HG02678 (cell line): ENCODE measurements at regions not wholly inside any gene's neighbourhood (a gene's known extent, or its start where the extent isn't known, plus 50 kb on each side); places are given as distances from the start of the nearest gene placed in this dataset.

Experiments
- ATAC-seq: cut with Tn5 transposase; IDR thresholded peaks from one replicate; pipeline ENCODE4 v1.9.1; 2021; ENCODE audit warnings: mild to moderate bottlenecking, moderate library complexity; ENCODE audit not compliant: unreplicated experiment

DNA sequence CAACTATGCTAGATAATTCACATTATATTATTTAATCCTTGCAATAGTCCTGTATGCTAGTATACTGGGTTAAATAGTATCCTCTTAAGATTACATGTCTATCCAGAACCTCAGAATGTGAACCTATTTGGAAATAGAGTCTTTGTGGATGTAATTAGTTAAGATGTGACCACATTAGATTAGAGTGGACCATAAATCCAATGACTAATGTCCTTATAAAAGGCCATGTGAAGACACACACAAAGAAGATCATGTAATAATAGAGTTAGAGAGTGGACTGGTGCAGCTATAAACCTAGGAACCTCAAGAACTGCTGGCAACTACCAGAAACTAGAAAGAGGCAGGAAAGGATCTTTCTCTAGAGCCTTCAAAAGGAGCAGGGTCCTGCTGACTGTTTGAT lies 263.6 kb upstream of the PTGER4 start:
- ATAC-seq, result no peak

DNA sequence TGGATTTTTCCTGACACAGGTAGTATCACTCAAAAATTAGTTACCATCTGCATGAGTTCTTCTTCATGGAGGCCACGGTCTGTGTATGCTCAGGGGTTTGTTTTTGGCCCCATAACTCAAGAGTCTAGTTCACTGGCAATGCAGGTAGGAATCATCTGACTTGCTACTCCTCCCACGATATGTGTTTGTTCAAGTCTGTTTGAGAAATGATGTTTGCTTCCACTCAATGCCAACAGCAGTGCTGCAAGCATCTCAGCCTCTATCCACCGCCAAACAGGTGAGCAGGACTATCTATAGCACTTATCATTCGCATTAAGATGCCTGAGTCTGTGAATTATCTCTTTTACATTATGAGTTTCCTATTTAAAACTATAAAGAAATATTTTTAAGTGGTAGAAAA lies 264.8 kb upstream of the PTGER4 start:
- ATAC-seq, result no peak

DNA sequence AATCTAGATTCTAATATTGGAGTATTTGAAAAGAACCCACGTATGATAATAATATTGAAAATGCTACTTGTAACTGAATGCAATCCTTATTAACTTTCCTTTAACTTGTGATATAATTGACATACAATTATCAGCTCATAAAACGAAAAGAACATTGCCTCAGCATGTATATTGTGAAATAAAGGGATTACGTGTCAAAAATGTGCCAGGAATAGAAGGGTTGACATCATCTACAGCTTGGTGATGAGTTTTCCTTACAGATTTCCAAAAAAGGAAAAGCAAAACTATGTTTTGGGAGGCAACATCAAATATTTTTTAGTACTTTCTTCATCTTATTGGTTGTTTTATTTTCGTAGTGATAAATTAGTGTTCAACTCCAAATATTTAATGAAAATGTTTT lies 266.0 kb upstream of the PTGER4 start:
- no peak for ATAC-seq

DNA sequence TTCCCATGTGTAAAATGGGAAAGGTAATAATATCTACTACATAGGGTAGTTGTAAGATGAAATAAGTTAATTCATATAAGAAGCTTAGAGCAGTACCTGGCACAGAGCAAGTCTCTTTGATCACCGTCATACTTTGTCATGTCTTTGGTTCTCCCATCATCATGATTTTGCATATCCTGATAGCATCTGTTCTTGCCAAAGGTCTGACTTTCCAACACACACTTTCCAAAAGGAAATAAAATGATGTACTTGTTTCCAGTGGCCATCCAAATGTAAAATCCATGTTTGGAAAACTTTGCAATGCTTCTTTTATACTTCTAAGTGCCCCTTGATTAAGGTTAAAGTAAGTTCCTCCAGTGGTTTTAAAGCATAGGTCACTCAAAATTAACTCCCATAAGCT lies 266.9 kb upstream of the PTGER4 start:
- no peak for ATAC-seq

DNA sequence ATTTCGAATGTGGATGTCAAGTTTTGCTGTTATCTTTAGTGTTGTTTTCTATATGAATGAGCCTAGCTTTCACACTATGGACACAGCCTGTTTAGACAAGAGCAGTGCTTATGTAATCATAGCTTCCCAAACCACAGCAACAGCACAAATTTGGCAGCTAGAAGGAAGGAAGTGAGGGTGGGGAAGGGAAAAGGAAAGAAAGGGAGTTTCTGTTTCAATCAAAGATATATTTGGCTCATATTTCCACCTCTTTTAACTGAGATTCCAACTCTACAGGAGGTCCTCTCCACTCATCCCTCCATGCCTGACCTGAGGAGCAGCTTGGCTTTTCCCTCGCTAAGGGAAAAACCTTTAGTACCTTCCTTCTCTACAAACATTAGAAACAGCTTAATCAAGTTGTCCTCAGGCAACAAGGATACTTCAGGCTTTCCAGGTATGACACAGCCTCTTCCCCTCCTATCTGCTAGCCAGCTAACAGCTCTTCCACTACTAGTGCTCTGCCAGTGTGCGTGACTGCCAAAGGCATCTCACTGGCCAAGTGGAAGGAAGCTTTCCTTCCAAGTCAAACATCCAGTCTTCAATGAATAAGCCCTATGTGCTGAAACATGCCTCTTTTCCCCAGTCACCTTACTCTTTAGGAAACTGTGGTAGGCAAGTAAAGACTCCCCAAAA lies 268.6 kb upstream of the PTGER4 start:
- no peak for ATAC-seq

DNA sequence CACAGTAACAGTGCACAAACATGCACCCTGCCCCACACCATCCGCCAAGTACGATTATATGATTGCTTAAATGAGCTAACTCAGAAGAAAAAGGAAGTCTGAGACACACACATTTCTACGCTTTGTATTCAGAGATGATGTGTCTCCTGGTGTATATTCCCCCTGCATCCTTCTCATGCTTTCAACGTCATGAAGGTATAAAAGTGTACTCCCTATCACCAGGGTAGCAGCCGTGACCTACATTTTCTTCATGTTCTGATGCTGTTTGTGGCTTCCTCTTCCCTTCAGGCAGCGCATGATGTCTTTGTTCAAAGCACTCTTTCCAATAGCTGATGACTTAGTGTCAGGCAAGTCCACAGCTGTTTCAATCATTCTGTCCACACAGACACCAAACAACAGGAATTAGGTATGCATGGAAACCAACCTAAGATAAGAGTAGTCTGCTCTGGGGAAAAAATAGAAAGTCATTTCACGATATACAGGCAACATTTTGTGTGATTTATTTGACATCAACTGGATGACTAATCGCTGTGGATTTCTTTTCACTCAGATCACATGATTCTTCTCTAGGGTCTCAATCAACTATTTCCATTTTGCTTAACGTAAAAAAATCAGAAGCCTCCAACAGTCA lies 269.4 kb upstream of the PTGER4 start:
- ATAC-seq, result no peak

DNA sequence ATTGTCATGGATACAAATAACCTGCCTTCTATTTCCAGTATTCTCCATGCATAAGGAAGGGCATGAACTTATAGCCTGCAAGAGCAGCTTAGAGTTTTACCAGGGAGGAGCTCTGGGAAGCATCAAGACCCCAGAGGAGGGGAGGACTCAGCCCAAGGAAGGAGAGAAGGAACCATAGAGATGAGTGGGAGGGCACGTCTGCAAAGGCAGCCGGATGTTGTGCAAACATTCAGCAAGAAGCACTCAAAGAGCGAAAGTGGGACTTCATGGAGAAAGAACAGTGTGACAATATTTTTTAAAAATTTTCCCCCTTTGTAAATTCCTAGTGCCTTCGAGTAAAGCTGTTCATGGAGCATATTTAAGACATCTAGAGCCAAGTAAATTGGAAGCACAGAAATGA lies 270.1 kb upstream of the PTGER4 start:
- no peak for ATAC-seq

DNA sequence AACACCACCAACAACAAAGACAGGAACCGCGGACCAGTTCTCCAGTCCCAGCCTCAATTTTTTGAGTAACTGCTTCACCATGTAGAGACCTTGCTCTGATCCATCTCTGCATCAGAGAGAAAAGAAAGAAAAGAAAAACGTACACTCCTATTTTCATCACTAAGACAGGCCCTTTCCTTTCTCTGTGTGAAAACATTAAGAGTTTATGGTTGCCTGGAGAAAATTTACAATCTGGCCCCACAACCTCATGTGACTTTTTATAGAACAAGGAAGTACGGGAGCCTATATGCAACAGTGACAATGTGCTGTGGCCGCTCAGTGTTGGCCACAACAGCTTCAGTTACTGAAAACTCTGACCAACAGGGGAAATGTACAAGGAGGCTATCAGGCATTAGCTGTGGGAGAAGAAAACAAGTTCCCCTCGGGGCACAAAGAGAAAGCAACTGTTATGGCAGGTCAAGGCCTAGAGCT lies 272.9 kb upstream of the PTGER4 start:
- ATAC-seq, result no peak

DNA sequence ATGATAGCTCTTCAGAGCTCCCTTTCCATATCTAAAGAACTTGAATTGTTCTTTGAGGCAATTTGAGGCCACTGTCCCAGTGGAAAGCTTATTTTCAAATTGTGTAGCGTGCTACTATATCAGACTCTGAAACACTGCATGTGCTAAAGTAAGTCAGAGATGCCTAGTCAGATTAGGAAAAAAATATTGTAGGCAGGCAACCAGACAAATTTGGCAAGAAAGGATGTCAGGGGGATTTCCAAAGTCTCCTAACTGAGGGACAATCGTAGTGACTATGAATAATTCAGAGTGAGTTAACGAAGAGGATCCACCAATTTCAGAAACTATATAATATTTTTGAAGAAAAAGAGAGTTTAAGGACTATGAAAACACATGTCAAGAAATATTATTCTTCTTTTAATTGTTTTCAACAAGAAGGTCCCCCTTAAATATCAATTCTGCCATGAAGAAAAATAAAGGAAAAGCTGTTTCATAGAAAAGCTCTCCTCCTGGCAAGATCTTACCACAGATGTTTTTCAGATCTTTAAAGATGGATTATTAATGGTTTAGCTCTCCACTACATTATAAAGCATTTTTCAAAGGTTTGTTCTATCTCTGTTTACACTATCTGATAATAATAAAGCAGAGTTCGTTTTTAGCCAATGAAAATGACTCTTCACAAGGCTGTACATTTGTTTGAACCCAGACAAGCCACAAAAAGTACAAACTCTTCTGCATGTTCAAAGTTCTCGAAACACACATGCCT lies 273.5 kb upstream of the PTGER4 start:
- ATAC-seq, result no peak

DNA sequence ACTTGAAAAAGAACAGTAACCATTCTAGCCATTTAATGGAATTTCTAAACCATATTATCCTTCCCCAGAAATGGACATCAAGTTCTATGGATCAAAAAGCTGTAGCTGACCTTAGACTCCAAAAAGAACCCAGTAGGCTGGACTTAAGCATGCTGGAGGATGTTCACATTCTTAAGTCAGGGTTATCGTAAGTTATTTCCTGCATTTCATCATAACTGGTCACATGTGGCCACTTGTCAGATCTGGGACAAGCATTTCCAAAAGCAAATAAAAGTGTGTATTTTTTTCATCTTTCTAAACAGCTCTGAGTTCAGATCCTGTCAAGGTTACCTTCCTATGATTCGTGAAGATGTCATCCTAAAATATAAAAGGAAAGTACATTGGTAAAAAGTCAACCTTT lies 274.5 kb upstream of the PTGER4 start:
- ATAC-seq, result no peak

DNA sequence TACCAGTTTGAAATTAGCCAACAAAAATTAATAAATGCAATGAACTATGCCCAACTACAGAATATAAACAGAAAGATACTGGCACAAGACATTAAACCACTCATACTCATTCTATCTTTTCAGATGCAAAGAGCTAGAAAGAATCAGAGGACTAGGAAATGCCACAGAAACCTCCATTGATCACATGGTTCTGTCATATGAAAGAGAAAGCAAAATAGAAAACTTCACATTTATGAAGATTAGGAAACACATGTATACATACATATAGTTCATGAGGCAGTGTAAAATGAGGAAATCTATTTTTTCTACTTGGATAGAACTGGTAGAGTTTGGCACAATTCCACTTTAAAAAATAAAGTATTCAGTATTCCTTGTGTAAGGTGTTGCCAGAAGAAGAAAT lies 275.1 kb upstream of the PTGER4 start:
- ATAC-seq, result peak; percentile 85

DNA sequence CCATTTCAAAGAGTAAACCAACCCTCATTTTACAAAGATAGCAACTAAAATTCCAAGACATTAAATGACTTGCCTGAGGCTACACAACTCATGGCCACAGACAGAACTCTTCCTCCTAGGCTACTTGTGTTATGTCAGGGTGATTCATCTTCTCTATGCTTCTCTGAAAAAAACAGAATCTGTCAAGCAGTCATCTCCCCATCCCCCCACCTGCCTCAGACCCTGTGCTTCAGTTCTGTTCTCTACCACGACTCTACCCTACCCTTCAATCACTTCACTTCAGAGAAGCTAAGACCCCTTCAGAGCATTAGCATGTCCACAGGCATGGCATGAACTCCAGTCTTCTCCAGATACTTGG lies 277.7 kb upstream of the PTGER4 start:
- ATAC-seq, result no peak

DNA sequence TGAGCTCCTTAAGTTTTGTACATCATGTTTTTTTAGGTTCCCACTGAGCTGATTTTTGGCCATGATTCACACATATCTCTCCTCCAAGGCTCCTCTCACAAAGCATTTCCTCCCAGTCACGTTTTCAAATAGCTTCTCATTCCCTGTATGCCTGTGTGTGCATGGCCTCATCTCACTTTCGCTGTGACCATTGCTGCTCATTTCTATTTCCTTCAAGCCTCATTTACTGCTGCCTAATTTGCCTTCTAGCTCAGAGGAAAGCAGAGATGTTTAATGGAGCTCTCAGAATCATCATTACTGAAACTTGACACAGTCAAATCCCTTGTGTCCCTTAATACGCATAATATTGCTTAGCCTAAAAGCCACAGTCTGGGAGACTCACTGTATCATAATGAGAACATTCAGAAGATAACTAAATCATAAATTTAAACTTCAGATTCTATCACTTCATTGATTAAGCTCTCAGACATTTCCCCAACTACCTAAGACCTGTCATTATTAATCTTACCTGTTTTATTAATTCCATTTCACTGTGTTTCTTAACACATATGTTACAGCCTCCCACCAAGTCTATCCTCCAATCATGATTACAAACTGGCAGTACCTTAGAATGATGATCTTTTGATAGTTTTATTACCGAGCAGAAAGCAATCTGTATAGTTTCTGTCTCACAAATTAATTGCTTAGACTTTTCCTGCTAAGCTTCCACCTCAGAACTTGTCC lies 278.3 kb upstream of the PTGER4 start:
- no peak for ATAC-seq

DNA sequence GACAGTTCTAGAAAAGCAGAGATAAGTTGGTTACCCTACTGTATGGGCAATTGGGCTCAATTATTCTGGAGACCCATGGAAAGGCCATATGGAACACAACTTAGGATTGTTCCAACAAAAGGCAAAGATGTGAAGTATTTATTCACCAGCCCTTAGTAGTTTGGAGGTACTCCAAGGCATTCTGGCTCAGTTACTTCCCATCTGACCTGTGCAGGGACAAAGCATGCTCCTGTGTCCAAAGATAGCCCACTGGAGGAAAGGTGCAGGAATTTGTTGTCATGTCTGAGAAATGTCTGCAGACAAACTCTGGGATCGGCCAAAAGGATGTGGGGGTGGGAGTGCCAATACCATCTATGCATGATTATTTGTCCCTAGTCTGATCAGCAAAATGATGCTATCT lies 279.5 kb upstream of the PTGER4 start:
- ATAC-seq, result no peak

DNA sequence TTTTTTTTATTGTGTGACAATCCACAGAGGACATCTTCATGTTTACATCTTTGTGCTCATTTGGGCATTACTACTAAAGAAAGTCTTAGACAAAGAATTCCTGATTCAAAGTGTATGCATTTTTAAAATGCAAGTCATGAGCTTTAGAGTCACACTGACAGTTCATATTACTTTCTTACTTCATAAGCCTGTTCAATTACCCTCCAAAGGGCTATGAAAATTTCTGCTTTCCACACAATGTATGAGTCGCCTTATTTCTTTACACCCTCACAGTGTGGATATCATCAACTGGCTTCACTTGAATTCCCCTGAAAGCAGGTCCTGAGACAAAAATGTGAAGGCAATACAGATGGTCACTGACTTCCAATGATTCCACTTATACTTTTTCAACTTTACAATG lies 280.4 kb upstream of the PTGER4 start:
- no peak for ATAC-seq

DNA sequence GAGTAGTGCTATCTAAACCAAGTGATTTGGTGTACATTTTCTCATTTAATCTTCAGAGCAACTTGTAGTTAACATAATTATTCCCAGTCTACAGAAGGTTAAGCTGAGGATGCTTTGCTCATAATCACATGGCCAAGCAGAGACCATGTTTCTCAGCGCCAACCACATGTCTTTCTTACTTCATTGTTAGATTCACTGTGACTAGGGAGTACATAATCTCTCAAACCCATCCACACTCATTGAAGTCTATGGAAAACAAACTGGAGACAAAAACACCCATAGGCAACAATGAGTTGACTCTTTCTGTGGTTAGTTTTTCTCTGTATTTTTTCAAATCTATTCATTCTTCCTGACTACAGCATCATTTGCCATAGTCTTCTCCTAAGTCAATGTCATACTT lies 281.7 kb upstream of the PTGER4 start:
- no peak for ATAC-seq

DNA sequence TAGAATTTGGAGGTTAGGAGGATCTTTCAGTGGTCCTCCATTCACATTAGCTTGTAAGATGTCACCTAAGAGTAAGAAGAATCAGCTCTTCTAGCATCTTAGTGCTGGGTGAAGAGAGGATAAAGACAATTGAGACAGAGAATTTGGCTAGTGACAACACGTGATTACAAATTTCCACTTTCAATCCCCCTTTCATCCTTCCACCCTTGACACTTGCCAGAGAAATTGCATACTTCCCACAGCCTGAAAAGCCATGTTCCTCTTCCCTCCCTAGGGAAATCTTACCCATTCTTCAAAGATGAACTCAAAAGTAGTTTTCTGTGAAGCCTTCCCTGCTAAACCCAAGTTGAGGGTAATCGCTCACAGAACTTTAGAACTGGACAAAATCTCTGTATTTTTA lies 282.6 kb upstream of the PTGER4 start:
- ATAC-seq, result no peak

DNA sequence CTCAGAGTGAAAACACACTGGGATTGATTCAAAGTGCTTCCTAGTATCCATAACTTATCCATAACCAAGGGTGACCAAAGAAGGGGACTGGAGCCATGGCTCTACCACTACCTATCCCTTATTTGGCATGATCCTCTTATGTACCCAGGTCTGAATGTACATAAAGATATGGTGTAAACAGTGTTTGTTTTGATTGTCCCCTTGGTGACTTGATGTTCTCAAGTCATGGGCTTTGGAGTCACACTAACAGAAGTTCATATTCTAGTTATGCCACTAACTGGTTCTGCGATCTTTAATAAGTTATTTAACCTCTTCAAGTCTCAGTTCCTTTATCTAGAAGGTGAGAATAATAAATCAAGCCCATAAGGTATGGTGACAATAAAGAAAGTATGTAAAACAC lies 283.4 kb upstream of the PTGER4 start:
- no peak for ATAC-seq

DNA sequence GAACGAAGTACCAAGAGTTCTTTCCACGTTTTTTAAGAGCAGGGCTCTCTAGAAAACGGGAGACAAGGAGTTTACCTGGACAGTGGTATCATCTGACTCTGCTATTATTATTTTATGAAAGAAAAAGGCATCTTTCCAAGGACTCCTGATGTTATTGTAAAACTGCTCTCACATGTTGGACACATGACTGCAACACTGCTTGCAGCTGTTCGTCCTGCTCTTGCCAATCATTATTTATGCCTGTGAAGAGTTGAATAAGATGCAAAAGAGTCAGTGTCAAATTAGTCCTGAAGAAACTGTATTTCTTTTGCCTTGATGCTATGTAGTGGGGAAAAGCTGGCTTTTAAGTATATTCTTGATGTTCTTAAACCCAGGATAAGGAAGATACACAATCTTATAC lies 284.5 kb upstream of the PTGER4 start:
- ATAC-seq, result no peak

DNA sequence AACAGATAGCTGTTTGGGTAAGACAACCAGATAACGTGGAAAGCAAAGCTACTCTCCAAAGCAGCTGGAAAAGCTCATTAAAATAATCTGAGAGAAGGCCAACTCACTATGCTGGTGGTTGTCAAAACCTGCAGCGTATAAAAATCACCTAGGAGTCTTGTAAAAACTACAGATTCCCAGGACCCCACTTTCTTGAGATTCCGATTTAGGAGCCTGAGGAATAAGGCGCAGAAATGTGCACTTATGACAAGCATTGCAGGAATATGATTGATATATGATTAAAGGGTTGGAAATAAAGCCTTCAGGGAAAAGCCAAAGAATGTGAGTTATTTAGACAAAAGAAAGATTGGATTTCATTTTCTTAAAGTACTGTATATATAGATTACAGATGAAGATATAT lies 285.0 kb upstream of the PTGER4 start:
- no peak for ATAC-seq

DNA sequence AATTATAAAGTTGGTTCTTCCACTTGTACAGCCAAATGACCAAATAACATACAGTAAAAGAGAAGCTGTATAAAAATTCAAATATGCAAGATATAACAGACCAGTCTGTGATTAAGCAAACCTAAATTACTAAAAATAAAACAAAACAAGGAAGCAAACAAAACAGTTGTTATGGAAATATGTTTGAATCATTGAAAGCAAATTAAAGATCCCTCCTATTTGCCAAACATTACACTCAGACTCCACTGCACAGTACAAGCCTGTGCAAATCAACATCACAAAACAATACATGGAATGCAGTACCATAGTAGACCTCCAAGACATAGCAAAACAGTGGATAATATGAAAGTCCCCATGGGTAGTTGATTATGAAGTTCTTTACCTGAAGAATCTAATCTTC lies 288.1 kb upstream of the PTGER4 start:
- ATAC-seq, result no peak
